ENCODE measurements at regions not wholly inside any gene's neighbourhood (a gene's known extent, or its start where the extent isn't known, plus 50 kb on each side); places are given as distances from the start of the nearest gene placed in this dataset.

DNA sequence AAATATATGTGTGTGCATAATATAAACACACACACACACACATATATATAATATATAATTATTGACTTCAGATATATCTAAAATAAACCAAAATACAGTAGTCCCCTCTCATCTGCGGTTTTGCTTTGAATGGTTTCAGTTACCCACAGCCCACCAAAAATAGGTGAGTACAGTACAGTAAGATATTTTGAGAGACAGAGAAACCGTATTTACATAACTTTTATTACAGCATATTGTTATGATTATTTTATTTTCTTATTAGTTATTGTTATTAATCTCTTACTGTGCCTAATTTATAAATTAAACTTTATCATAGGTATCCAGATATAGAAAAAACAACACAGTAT, 564.2 kb downstream of the ACTL7B start:
- FAIRE-seq (no peak), DNase-seq (ENCODE audit: low spot score) (no peak)

DNA sequence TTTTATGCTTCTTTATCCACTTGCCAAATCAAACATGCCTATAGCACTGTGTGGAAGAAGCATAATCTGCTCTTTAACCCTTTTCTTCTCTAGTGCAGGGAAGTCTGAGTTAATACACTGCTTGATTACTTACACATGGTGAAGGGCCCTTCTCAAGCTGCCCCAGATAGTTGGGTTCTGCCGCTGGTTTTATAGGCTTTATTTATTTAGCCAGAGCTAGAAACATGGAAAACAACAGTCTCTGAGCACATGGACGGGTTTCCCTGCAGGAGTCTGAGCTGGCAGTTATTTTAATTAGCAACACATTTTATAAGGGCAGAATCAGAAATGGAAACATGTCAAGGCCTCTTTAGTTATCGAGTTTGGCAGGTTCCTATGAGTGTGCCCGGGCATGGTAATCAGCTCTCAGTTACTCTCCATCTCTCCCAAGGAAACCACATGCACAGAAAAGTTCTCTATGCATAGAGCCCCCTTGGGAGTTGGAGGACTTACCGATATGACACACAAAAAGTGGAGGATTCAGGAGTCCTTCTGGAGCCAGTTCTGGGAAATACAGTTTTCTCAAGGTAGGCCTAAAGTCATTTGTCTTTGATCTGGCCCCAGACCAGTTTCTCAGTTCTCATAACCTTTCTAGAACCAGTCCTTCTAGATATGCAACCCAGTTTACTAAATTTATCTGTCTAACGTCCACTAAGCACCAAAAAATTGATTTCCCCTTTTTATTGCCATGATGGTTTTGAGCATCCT, 564.8 kb downstream of the ACTL7B start:
- no peak for FAIRE-seq
- DNase-seq (ENCODE audit: low spot score), result no peak

DNA sequence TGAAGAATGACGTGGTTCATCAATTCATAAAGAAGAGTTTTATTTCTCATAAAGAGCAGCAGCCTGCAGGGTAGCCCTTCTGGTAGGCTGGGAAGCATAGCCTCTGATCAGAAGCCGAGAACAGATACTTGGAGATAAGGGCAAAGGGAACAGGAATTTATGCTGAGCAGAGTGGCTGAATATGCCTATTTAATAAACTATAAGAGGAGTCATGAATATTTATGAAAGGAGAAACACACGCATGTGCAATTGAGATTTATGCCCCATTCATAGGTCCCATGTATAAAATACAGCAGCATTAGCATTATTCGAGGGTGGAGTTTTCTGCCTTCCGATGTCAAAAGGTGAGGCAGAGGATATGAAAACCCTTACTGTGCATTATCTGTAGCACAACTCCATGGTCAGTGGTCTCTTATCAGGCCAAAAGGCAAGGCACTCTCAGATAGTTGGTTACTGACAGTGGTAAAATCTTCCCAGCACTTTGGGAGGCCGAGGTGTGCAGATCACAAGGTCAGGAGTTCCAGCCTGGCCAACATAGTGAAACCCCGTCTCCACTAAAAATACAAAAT, 569.1 kb downstream of the ACTL7B start:
- DNase-seq (ENCODE audit: low spot score) (no peak), FAIRE-seq (no peak)

DNA sequence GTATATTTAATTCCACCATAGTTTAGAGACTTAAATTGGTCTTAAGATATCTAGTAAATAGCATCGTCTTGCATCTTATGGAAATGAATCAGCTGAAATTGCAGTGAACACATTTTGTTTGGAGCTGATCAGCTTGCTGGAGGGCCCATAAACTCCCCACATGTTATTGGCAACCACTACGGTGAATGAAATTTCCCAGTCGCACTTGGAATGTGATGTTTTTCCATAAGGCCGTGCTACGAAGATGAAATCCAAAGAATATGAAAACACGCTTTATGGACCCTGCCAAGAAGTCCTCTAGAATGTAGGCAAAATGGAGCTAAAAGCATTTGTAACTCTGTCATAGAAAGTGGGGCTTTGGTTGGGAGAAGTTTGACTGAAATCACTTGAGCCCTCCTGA, 572.1 kb downstream of the ACTL7B start:
- no peak for FAIRE-seq
- DNase-seq (ENCODE audit: low spot score), result no peak

DNA sequence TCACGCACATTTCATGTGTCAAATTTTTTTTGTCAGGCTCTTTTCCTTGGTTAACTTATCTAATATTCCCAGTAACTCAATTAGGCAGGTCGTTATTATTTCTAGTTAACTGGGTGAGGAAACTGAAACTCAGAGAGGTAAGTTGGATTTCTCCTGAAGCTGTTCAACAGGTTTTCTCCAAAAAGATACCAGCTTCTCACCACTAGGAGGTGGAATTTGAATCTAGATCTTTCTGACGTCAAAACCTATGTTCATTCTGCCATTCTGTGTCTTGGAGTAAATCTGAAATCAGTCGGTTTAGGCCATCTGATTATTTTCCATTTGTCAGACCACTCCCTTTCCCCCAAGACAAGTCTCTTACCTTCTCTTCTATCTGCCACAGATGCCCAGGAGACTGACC, 572.9 kb downstream of the ACTL7B start:
- FAIRE-seq (no peak), DNase-seq (ENCODE audit: low spot score) (no peak)

DNA sequence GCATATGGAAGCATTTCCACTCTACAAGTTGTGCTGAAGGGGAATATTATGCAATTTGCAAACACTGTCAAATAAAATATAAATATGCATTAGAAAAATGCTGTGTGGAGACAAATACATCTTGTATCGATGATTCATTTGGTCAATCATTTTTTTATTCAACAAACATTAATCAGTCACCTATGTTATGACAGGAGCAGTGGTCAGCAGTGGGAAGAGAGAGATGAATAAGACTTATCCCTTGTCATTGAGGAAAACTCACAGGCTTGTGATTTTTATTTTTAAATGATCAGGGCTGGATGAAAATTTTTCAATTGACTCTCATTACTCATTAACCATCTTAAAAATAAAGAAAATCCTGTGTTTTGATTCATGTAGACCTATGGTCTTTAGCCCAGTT, 574.1 kb downstream of the ACTL7B start:
- DNase-seq (ENCODE audit: low spot score), result no peak
- no peak for FAIRE-seq

DNA sequence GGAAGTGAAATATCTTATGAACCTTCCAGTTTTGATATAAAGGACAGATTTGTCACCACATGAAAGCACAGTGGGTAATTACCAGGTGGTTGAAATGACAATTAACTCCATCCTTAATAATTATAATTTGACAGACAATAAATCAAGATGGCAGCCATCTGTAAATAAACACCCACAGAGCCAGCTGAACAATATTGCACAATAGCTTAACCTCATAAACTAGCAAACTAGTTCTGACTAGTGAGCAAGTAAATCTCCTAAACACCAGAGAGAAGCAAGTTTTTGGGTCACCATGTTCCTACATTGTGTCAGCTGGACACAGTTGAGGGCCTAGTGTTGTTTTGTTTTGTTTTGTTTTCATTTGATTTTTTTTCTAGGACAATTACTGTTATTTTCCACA, 577.4 kb downstream of the ACTL7B start:
- DNase-seq (ENCODE audit: low spot score) (no peak), FAIRE-seq (no peak)

DNA sequence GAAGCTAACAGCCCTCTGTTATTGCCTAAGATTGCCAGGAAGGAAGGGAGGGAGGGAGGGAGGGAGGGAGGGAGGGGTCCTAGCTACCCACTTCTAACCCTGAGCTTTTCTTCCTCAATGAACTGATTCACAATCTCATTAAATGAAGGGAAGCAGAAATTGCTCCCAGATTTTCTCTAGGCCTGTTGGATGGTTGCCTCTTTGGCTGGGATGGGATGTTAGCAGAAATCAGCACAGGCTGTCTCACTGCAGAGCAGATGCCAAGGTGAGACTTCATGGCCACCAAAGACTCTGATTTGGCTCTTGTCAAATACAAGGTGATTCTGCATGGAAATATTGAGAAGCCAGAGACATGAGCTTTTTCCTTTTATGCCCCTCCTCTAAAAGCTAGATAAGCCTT, 578.6 kb downstream of the ACTL7B start:
- DNase-seq (ENCODE audit: low spot score), result no peak
- no peak for FAIRE-seq

DNA sequence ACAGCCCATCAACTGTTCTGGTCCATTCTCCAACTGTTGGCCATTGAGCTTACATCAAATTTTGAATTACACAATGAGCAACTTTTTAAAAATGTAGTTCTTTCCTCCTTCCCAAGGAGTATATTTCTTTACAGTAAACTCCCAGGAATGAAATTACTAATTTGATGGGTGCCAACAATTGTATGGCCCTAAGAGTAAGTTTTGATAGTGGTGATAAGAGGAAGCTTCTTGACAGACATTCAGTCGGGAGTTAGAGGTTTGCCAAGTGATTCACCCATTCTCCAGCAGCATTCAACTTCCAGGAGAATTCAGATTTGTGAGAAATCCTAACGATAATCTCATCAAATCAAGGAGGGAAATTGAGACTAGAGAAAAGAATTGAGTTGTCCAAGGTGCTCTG, 579.9 kb downstream of the ACTL7B start:
- FAIRE-seq, result no peak

DNA sequence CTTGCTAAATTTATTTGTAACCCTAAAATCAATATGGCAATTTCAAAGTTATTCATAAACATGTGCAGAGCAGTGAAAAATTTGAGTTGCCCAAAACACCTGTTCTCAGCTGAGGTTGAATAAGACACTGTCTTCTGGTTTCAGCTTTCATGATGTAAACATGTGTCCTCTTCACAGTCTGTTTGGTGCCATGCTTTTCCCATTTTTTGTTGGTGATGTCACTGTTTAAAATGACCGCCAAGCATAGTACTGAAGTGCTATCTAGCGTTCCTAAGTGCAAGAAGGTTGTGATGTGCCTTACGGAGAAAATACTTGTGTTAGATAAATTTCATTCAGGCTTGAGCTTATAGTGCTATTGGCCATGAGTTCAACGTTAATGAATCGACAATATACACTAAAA, 580.8 kb downstream of the ACTL7B start:
- no peak for DNase-seq (ENCODE audit: low spot score)
- no peak for FAIRE-seq

More for the DNA sequence above, 579.9 kb downstream of the ACTL7B start:
- no peak for DNase-seq (ENCODE audit: low spot score)

DNA sequence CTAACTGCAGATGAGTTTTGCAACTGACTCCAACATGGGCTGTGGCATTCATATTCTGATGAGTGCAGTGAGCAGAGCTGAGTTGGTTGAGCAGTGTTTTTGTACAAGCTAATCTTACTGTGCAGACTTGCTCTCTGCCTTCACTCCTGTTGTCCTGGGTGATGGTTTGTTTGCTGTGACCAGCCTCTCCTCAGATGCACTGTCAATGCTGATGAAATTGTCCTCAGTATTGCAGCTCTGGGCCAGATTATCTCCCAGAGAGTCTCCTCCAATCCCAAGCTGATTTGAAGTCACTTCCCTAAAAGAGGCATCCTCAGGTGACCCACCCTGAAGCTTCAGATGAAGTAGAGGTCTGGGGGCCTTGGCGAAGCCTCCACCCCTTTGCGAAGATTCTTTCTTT, 581.8 kb downstream of the ACTL7B start:
- FAIRE-seq (no peak), DNase-seq (ENCODE audit: low spot score) (no peak)

DNA sequence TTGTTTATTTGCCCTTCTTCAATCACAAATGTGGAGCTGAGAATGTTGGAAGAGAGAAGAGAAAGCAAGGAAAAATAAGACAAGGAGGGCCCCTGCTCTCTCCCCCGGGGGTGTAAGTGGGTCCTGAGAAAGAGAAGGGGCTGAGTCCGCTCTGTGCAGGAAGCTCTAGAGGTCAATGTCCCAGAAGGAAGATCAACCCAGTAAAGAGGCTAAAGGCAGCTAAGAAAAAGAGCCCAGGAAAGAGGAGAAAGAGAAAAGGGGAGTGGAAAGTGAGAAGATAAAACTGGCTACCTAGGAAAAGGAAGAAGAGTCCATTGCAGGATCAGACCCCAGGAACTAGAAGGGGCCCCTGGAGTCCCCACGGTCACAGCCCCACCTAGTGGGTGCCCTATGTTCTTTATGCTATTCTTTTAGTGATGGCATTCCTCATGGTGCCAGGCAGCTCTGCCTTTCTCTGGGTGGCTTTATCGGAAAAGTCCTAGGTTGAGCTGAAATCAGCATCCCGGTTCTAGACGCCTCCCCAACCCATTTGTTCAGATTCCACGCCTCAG, 583.4 kb downstream of the ACTL7B start:
- FAIRE-seq (no peak), DNase-seq (ENCODE audit: low spot score) (peak; percentile 71)

DNA sequence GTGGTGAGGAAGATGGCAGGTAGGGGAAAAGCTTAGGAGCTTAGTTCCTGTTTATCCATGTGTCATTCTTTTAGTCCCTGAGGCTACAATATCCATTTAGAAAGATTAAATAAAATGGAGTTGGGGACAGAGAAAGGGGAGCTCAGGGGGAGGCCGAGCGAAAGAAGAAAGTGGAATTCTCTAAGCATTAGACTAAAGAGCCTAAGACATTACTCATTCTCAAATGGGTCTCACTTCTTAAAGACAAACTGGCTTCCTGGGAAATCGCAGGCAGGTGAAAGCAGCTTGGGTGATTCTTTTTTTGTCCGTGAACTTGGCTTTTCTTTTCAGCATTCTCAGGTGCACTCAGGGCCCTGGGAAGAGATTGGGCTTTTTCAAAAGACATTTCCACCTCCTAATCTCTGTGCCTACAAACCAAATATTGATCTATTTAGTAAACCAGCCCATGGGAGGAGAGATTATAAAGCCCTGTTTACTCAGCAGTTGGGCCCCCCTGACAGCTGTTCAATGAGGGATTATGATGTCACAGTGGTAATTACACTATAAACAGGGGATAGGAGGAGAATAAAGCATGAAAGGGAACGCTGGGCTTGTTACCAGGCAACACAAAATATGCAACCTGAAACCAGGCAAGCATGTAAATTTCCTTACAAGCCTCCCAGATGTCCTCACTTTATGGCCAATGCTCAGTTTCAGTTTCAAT, 584.0 kb downstream of the ACTL7B start:
- DNase-seq (ENCODE audit: low spot score) (peak; percentile 30), FAIRE-seq (no peak)

DNA sequence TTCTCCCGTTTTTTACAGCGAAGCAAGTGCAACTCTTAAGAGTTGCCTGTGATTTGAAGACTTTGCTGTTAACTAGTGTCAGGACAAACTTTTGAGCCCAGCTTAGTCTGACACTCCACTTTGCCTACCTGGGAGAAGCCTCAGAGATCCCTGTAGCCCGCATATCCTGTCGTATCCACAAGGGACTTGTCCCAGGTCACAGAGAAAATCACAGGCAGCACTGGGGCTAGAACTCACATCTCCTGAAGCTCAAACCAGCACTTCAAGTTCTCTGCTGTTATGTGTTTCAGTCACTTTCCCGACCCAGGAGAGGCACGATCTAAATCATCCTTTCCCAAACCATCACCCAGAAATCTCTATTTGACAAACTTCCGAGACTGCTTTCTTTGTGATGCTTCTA, 584.5 kb downstream of the ACTL7B start:
- FAIRE-seq, result no peak

DNA sequence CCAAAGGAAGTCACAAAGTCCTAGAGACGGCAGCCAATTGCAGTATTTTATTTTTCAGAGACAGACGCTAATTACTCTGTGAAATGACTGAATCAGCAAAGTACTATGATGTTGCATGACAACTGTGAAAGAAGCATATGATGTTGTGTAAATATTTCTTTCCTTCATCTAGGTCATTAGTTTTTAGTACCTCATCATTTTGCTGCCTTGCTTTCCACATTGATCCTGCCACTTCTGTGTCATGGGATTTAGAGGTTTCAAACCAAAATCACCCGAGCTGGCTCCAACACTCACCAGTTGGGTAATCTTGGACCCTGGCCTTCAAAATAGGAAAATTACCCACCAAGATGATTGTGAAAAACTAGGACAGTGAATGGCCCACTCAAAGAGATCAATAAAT, 585.2 kb downstream of the ACTL7B start:
- DNase-seq (ENCODE audit: low spot score) (no peak), FAIRE-seq (no peak)

More for the DNA sequence above, 584.5 kb downstream of the ACTL7B start:
- no peak for DNase-seq (ENCODE audit: low spot score)

DNA sequence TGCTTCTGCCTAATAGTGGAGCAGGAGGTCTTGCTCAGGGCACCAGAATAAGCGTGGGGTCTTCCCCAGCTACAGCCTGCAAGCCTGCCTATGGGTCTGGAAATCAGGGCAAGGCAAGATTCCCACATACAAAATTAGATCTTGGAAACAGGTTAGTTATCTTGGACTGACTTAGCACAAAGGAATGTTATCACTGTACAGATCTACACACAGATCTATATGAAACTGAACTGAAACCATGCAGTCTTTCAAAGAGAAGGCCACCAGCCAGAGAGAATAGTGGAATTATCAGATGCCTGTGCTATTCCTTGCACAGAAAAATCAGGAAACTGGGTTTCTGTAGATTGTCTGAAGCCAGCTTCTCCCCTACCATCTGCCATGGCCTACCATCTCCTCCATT, 585.7 kb downstream of the ACTL7B start:
- DNase-seq (ENCODE audit: low spot score) (no peak), FAIRE-seq (no peak)

DNA sequence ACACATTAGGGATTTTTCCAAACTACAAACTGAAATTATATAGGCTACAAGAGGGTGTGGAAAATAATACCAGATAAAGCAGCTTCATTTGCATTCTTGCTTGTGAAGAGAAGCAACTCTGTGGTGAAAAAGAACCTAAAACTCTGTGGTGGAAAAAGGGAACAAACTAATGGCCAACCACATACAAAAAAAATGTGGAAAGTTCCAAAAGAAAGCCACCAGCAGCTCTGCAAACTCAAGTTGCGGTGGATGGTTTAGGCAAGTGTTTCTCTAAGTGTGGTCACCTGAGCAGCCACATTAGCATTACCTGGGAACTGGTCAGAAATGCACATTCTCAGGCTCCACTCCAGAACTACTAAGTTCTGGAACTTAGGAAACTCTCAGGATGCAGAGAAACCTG, 586.4 kb downstream of the ACTL7B start:
- FAIRE-seq, result no peak
- DNase-seq (ENCODE audit: low spot score), result no peak

DNA sequence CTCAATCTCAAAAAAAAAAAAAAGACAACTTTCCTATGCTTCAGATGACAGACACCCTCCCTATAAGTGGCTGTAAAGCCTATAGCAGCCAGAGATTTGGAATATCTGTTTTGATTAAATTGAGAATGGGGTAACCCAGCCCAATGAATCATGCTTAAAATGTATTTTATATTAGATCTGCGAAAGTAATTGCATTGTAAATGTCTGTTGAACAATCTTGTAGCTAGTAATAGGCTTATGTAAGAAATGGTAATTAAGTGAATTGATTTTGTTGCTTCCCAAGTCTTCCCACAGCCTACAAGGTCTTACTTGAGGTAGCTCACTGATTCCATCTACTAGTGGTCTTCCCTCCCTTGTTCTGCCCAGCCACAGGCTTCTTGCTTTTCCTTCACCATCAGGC, 590.7 kb downstream of the ACTL7B start:
- no peak for FAIRE-seq
- no peak for DNase-seq (ENCODE audit: low spot score)

DNA sequence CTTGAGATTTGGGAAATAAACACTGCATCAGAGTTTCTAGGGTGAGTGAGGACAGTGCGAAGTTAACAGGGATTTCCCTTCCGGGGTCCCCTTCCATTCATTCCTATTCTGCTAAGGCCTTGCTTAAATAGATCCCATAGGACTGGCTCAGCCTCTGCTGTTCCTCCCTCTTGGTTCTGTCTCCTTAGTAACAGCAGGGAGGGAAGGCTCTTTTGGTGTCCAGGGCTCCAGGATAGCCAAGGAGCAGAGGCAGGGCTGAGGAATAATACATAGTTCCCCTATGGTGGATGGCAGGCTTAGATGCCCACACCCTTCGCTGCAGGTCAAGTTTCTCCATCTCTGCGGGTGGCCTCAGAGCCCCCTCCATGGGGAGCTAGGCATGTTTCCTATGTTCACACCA, 591.7 kb downstream of the ACTL7B start:
- no peak for FAIRE-seq
- DNase-seq (ENCODE audit: low spot score), result no peak

DNA sequence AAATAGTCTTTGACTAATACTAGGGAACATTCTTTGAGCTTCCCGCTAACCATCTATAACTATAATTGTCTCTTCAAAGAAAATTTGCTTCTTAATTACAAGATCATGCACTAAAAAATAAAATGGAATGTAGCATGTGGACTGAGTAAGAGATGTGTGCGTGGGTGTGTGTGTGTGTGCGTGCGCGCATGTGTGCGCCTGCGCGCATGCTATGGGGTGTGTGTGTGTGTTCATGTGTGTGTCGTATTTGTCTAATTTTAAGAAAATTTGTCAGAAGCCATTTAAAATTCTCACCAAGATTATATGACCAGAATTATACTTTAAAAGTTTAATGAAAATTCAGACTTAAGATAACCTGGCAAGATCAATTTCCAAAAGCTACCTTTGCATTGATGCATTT, 593.0 kb downstream of the ACTL7B start:
- FAIRE-seq (no peak), DNase-seq (ENCODE audit: low spot score) (no peak)

DNA sequence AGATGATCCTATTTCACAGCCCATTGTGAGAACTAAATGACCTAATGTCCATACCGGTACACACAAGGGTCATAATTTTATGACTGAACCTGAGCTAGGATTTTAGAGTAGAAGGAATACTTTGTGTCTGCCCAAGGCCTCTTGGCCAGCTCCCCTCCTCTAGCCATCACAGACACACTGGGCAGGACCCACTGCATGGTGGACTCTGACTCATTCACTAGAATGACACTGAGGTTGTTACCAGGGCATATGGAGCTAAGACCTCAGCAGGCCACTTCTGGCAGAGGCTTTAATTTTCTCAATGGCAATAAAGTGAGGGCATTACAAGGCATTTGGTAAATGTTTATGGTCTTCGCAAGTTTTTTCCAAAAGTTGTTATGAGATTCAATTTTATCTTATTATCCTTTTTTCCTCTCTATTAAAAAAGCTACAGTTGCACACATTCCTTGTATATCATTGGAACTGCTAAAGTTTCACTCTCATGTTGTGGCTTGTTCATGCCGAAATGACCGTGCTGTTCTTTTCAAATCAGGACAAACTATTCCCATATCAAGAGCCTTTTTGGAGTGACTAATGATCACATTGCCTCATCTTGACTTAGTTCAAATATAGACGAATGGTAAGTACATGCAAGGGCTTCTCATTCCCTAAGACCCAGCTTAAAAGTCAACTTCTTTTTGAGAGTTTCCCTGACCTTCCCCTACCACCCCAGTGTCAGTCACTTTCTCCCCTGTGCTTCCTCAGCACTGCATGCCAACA, 595.7 kb downstream of the ACTL7B start:
- FAIRE-seq (no peak), DNase-seq (ENCODE audit: low spot score) (no peak)

DNA sequence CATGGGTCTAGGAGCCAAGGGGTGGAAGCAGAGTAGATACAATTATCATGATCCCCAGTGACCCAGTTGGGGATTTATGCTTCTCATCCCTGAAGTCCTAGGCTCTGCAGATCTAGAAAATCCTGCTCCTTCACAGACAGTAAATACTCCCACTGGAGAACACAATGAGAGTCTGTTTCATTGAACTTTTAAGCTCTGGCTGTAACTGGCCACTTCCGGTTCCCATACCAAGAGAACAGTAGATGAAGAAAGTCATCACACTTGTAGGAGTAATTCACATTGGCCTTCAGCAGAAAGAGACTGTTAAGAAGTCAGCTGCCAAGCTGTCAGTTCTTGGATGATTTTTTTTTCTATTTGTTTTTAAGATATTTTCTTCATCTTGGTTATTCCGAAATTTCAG, 597.1 kb downstream of the ACTL7B start:
- FAIRE-seq (no peak), DNase-seq (ENCODE audit: low spot score) (no peak)

Data from urothelium cell line (cell line).